ENCODE measurements at regions not wholly inside any gene's neighbourhood (a gene's known extent, or its start where the extent isn't known, plus 50 kb on each side); places are given as distances from the start of the nearest gene placed in this dataset.
"Not testable (repeated sequence)": the region's sequence is repeated elsewhere in the genome, so short reads cannot be mapped to it uniquely, and the experiment has no call there.

GRCh38 chr12:131364903-131365820 lies 345.7 kb upstream of the SFSWAP start:
- Histone ChIP-seq H3K4me3 (ENCODE audit: low read depth, low read length) (no peak overlapping the region), H3K27me3 (ENCODE audit: control insufficient read depth, insufficient read depth, low read length) (no peaks in the 10 kb centered on the region), H3K36me3 (ENCODE audit: control insufficient read depth, insufficient read depth, low read length) (no peaks in the 10 kb centered on the region), H3K27ac (ENCODE audit: low read depth, low read length) (peak overlapping the region; percentile 44), H3K4me1 (ENCODE audit: control insufficient read depth, insufficient read depth, low read length) (peaks cover 38% of the 10 kb centered on the region), H3K9me3 (ENCODE audit: control insufficient read depth, insufficient read depth, low read length) (no peaks in the 10 kb centered on the region)
- WGBS (ENCODE audit: insufficient coverage) = 83% methylated on average over 7 of the region's 12 CpGs
- DNase-seq (ENCODE audit: low read depth in 4 of 6, low spot score in 6 of 6) = no peak

GRCh38 chr12:131365821-131366260 lies 345.0 kb upstream of the SFSWAP start:
- H3K9me3 ChIP-seq (ENCODE audit: control insufficient read depth, insufficient read depth, low read length) = no peaks in the 10 kb centered on the region
- 77% methylated on average over 15 of the region's 15 CpGs for WGBS (ENCODE audit: insufficient coverage)
- no peak for DNase-seq (ENCODE audit: low read depth in 4 of 6, low spot score in 6 of 6)
- no peak overlapping the region for H3K4me3 ChIP-seq (ENCODE audit: low read depth, low read length)
- no peaks in the 10 kb centered on the region for H3K27me3 ChIP-seq (ENCODE audit: control insufficient read depth, insufficient read depth, low read length)
- H3K4me1 ChIP-seq (ENCODE audit: control insufficient read depth, insufficient read depth, low read length) = peaks cover 41% of the 10 kb centered on the region
- H3K36me3 ChIP-seq (ENCODE audit: control insufficient read depth, insufficient read depth, low read length) = no peaks in the 10 kb centered on the region
- peak overlapping the region; percentile 78 for H3K27ac ChIP-seq (ENCODE audit: low read depth, low read length)

- H3K4me3 ChIP-seq (ENCODE audit: low read depth, low read length) = no peak overlapping the region
- no peaks in the 10 kb centered on the region for H3K27me3 ChIP-seq (ENCODE audit: control insufficient read depth, insufficient read depth, low read length)
- H3K9me3 ChIP-seq (ENCODE audit: control insufficient read depth, insufficient read depth, low read length) = no peaks in the 10 kb centered on the region
- DNase-seq (ENCODE audit: low read depth in 4 of 6, low spot score in 6 of 6) = peak in 1 of 6 donors; percentile 51
- 52% methylated on average over 9 of the region's 11 CpGs for WGBS (ENCODE audit: insufficient coverage)
- peaks cover 41% of the 10 kb centered on the region for H3K4me1 ChIP-seq (ENCODE audit: control insufficient read depth, insufficient read depth, low read length)
- peak overlapping the region; percentile 78 for H3K27ac ChIP-seq (ENCODE audit: low read depth, low read length)
- no peaks in the 10 kb centered on the region for H3K36me3 ChIP-seq (ENCODE audit: control insufficient read depth, insufficient read depth, low read length)
Observed at GRCh38 chr12:131366261-131366871, 344.5 kb upstream of the SFSWAP start.

GRCh38 chr12:131367067-131367982 lies 343.6 kb upstream of the SFSWAP start:
- not testable (repeated sequence) for DNase-seq (ENCODE audit: low read depth in 4 of 6, low spot score in 6 of 6); H3K4me3 ChIP-seq (ENCODE audit: low read depth, low read length)
- whole genome bisulfite sequencing (ENCODE audit: insufficient coverage) = 95% methylated on average over 13 of the region's 27 CpGs

GRCh38 chr12:131367983-131368667 lies 342.8 kb upstream of the SFSWAP start:
- no peaks in the 10 kb centered on the region for H3K9me3 ChIP-seq (ENCODE audit: control insufficient read depth, insufficient read depth, low read length)
- H3K27me3 ChIP-seq (ENCODE audit: control insufficient read depth, insufficient read depth, low read length) = no peaks in the 10 kb centered on the region
- no peak overlapping the region for H3K4me3 ChIP-seq (ENCODE audit: low read depth, low read length)
- no peak overlapping the region for H3K27ac ChIP-seq (ENCODE audit: low read depth, low read length)
- H3K4me1 ChIP-seq (ENCODE audit: control insufficient read depth, insufficient read depth, low read length) = peaks cover 45% of the 10 kb centered on the region
- 90% methylated on average over 11 of the region's 12 CpGs for WGBS (ENCODE audit: insufficient coverage)
- peak in 1 of 6 donors; percentile 60 for DNase-seq (ENCODE audit: low read depth in 4 of 6, low spot score in 6 of 6)
- H3K36me3 ChIP-seq (ENCODE audit: control insufficient read depth, insufficient read depth, low read length) = no peaks in the 10 kb centered on the region

More at GRCh38 chr12:131367067-131367982, 343.6 kb upstream of the SFSWAP start:
- H3K9me3 ChIP-seq (ENCODE audit: control insufficient read depth, insufficient read depth, low read length); H3K36me3 ChIP-seq (ENCODE audit: control insufficient read depth, insufficient read depth, low read length); H3K27ac ChIP-seq (ENCODE audit: low read depth, low read length); H3K27me3 ChIP-seq (ENCODE audit: control insufficient read depth, insufficient read depth, low read length): not testable (repeated sequence)
- peaks cover 45% of the 10 kb centered on the region for H3K4me1 ChIP-seq (ENCODE audit: control insufficient read depth, insufficient read depth, low read length)

- Histone ChIP-seq H3K27ac (ENCODE audit: low read depth, low read length) (no peak overlapping the region), H3K4me3 (ENCODE audit: low read depth, low read length) (no peak overlapping the region), H3K27me3 (ENCODE audit: control insufficient read depth, insufficient read depth, low read length) (no peaks in the 10 kb centered on the region), H3K4me1 (ENCODE audit: control insufficient read depth, insufficient read depth, low read length) (peaks cover 45% of the 10 kb centered on the region), H3K36me3 (ENCODE audit: control insufficient read depth, insufficient read depth, low read length) (no peaks in the 10 kb centered on the region), H3K9me3 (ENCODE audit: control insufficient read depth, insufficient read depth, low read length) (no peaks in the 10 kb centered on the region)
- 93% methylated on average over 5 of the region's 5 CpGs for WGBS (ENCODE audit: insufficient coverage)
- no peak for DNase-seq (ENCODE audit: low read depth in 4 of 6, low spot score in 6 of 6)
Observed at GRCh38 chr12:131368668-131369071, 342.2 kb upstream of the SFSWAP start.

GRCh38 chr12:131369094-131369845 lies 341.6 kb upstream of the SFSWAP start:
- Histone ChIP-seq H3K27ac (ENCODE audit: low read depth, low read length) (no peak overlapping the region), H3K27me3 (ENCODE audit: control insufficient read depth, insufficient read depth, low read length) (no peaks in the 10 kb centered on the region), H3K9me3 (ENCODE audit: control insufficient read depth, insufficient read depth, low read length) (no peaks in the 10 kb centered on the region), H3K36me3 (ENCODE audit: control insufficient read depth, insufficient read depth, low read length) (no peaks in the 10 kb centered on the region), H3K4me3 (ENCODE audit: low read depth, low read length) (no peak overlapping the region), H3K4me1 (ENCODE audit: control insufficient read depth, insufficient read depth, low read length) (peaks cover 45% of the 10 kb centered on the region)
- no peak for DNase-seq (ENCODE audit: low read depth in 4 of 6, low spot score in 6 of 6)
- 93% methylated on average over 18 of the region's 18 CpGs for WGBS (ENCODE audit: insufficient coverage)

- WGBS (ENCODE audit: insufficient coverage) = 88% methylated on average over 6 of the region's 8 CpGs
- no peaks in the 10 kb centered on the region for H3K27me3 ChIP-seq (ENCODE audit: control insufficient read depth, insufficient read depth, low read length)
- H3K4me1 ChIP-seq (ENCODE audit: control insufficient read depth, insufficient read depth, low read length) = peaks cover 47% of the 10 kb centered on the region
- DNase-seq (ENCODE audit: low read depth in 4 of 6, low spot score in 6 of 6) = no peak
- H3K4me3 ChIP-seq (ENCODE audit: low read depth, low read length) = no peak overlapping the region
- no peaks in the 10 kb centered on the region for H3K36me3 ChIP-seq (ENCODE audit: control insufficient read depth, insufficient read depth, low read length)
- H3K27ac ChIP-seq (ENCODE audit: low read depth, low read length) = no peak overlapping the region
- no peaks in the 10 kb centered on the region for H3K9me3 ChIP-seq (ENCODE audit: control insufficient read depth, insufficient read depth, low read length)
Observed at GRCh38 chr12:131370321-131370720, 340.6 kb upstream of the SFSWAP start.
